GM12892 (cell line): ENCODE measurements at regions not wholly inside any gene's neighbourhood (a gene's known extent, or its start where the extent isn't known, plus 50 kb on each side); places are given as distances from the start of the nearest gene placed in this dataset.
"Not testable (repeated sequence)": the region's sequence is repeated elsewhere in the genome, so short reads cannot be mapped to it uniquely, and the experiment has no call there.

Source experiments
- DNase-seq: peaks from one replicate; pipeline ENCODE4 v3.0.0; 2011; ENCODE audit not compliant: insufficient read length
- FAIRE-seq: peaks from 2 replicates; lab custom pipeline; 2011; peaks lifted over from hg19 to GRCh38; lab: Jason Lieb, UNC
- POLR2A ChIP-seq: IDR thresholded peaks from 2 replicates; pipeline ENCODE4 v1.6.1; 2011; ENCODE audit warnings: low read depth, low read length, control low read depth
- POLR2AphosphoS5 ChIP-seq: IDR thresholded peaks from 2 replicates; pipeline ENCODE4 v1.6.1; 2011; ENCODE audit warnings: low read depth, low read length, control low read depth
- TAF1 ChIP-seq: IDR thresholded peaks from 2 replicates; pipeline ENCODE4 v1.6.1; 2011; ENCODE audit warnings: low read depth, mild to moderate bottlenecking, control low read depth, low read length, borderline replicate concordance

DNA sequence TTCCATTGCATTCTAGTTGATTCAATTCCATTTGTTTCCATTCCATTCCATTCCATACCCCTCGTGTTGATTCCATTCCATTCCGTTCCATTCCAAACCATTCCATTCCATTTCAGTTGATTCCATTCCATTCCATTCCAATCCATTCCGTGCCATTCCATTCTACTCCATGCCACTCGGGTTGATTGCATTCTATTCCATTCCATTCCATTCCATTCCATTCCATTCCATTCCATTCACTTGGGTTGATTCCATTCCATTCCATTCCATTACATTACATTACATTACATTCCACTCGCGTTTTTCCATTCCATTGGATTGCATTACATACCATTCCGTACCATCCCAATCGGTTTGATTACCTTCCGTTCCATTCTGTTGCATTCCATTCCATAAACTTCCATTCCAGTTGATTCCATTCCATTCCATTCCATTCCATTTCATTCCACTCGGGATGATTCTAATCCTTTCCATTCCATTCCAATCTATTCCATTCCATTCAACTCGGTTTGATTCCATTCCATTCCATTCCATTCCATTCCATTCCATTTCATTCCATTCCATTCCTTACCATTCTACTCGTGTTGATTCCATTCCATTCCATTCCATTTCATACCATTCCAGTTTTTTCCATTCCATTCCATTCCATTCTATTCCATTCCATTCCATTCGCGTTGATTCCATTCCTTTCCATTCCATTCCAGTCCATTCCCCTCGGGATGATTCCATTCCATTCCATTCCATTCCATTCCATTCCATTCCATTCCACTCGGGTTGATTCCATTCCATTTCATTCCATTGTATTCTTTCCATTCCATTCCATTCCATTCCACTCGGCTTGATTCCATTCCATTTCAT is 1140.4 kb downstream of the RPIA start:
- FAIRE-seq (no peak), DNase-seq (no peak)
- TF ChIP-seq TAF1 (no peak), POLR2AphosphoS5 (no peak), POLR2A (no peak)

DNA sequence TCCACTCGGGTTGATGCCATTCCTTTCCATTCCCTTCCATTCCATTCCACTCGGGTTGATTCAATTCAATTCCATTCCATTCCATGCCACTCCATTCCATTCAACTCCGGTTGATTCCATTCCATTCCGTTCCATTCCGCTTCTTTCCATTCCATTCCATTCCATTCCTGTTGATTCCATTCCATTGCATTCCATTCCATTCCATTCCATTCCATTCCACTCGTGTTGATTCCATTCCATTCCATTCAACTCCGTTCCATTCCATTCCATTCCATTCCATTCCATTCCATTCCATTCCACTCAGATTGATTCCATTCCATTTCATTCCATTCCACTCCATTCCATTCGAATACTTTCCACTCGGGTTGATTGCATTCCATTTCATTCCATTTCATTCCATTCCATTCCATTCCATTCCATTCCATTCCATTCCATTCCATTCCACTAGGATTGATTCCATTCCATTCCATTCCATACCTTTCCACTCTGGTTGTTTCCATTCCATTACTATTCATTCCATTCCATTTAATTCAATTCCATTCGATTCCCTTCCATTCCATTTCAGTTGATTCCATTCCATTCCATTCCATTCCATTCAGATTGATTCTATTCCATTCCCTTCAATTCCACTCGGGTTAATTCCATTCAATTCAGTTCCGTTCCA is 1141.8 kb downstream of the RPIA start:
- FAIRE-seq (no peak), DNase-seq (no peak)
- TF ChIP-seq POLR2A: no peak
- TF ChIP-seq TAF1: no peak
- TF ChIP-seq POLR2AphosphoS5: no peak

DNA sequence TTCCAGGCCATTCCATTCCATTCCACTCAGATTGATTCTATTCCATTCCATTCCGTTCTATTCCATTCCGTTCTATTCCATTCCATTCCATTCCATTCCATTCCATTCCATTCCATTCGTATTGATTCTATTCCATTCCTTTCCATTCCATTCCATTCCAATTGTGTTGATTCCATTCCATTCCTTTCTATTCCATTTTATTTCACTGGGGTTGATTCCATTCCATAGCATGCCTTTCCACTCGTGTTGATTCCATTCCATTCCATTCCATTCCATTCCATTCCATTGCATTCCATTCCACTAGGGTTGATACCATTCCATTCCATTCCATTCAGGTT is 1142.3 kb downstream of the RPIA start:
- FAIRE-seq (no peak), DNase-seq (no peak)
- TF ChIP-seq POLR2A (no peak), TAF1 (no peak), POLR2AphosphoS5 (no peak)

DNA sequence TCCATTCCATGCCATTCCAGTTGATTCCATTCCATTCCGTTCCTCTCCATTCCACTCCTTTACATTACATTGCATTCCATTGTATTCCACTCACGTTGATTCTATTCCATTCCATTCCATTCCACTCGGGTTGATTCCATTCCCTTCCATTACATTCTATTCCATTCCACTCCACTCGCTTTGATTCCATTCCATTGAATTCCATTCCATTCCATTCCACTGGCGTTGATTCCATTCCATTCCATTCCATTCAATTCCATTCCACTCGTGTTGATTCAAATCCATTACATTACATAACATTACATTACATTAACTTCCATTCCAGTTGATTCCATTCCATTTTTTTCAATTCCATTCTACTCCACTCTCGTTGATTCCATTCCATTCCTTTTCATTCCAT is 1142.8 kb downstream of the RPIA start:
- TF ChIP-seq TAF1: no peak
- no peak for TF ChIP-seq POLR2AphosphoS5
- no peak for TF ChIP-seq POLR2A
- FAIRE-seq (no peak), DNase-seq (no peak)

DNA sequence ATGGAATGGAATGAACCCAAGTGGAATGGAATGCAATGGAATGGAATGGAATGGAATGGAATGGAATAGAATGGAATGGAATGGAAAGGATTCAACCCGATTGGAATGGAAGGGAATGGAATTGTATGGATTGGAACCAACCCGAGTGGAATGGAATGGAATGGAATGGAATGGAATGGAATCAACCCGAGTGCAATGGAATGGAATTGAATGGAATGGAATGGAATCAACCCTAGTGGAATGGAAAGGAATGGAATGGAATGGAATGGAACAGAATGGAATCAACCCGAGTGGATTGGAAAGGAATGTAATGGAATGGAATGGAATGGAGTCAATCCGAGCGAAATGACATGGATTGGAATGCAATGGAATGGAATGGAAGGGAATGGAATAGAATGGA is 1144.9 kb downstream of the RPIA start:
- not testable (repeated sequence) for FAIRE-seq, DNase-seq

DNA sequence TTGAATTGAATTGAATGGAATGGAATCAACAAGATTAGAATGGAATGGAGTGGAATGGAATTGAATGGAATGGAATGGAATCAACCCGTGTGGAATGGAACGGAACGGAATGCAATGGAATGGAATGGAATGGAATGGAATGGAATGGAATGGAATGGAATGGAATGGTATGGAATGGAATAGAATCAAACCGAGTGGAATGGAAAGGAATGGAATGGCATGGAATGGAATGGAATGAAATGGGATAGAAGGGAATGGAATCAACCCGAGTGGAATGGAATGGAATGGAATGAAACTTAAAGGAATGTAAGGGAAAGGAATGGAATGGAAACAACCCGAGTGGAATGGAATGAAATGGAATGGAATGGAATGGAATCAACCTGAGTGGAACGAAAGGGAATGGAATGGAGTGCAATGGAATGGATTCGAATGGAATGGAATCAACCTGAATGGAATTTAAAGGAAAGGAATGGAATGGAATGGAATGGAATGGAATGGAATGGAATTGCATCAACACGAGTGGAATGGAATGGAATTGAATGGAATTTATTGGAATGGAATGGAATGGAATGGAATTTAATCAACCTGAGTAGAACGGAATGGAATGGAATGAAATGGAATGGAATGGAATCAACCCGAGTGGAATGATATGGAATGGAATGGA is 1146.6 kb downstream of the RPIA start:
- TF ChIP-seq TAF1 (no peak), POLR2A (no peak), POLR2AphosphoS5 (no peak)
- no peak for FAIRE-seq

DNA sequence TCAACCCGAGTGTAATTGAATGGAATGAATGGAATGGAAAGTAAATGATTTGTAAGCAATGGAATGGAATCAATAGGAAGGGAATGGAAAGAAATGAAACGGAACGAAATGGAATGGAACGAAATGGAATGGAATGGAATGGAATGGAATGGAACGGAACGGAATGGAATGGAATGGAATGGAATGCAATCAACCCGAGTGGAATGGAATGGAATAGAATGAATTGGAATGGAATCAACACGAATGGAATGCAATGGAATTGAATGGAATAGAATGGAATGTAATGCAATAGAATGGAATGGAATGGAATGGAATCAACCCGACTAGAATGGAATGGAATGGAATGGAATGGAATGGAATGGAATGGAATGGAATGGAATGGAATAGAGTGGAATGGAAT is 1148.7 kb downstream of the RPIA start:
- not testable (repeated sequence) for DNase-seq, FAIRE-seq

More for the DNA sequence above, 1146.6 kb downstream of the RPIA start:
- no peak for DNase-seq

DNA sequence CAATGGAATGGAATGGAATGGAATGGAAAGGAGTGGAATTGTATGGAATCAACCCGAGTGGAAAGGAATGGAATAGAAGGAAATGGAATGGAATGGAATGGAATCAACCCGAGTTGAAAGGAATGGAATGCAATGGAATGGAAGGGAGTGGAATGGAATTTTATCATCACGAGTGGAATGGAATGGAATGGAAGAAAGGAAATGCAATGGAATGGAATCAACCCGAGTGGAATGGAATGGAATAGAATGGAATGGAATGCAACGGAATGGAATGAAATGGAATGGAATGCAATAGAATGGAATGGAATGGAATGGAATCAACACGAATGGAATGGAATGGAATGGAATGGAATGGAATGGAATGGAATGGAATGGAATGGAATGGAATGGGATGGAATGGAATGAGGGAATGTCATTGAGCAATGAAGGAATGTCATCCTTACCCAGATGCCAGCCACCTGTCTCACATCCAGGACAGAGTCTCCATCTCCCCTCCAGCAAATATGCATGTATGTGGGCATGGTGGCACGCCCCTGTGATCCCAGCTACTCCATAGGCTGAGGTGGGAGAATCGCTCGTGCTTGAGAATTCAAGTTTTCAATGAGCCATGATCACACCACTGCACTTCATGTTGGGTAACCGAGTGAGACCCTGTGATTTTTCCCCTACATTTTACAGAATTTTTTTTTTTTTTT is 1149.5 kb downstream of the RPIA start:
- DNase-seq, FAIRE-seq: not testable (repeated sequence)

DNA sequence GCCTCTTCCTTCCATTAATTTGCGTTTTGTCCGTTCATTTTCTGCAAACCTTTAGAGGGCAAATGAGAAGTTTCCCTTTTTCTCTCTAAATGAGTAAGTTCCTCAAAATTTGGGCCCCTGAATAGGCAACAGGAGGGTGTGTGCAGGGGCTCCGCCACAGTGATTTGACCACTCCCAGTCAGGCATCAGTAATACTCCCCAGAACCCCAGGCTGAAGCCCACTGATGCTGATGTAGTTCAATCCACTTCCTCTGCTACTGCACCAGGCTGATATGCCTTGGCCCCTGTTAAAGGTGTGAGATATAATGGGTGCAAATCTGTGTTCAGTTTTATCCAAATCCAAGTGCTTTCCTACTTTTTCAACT is 1150.0 kb downstream of the RPIA start:
- no peak for TF ChIP-seq TAF1
- no peak for TF ChIP-seq POLR2AphosphoS5
- no peak for TF ChIP-seq POLR2A
- FAIRE-seq (no peak), DNase-seq (no peak)

DNA sequence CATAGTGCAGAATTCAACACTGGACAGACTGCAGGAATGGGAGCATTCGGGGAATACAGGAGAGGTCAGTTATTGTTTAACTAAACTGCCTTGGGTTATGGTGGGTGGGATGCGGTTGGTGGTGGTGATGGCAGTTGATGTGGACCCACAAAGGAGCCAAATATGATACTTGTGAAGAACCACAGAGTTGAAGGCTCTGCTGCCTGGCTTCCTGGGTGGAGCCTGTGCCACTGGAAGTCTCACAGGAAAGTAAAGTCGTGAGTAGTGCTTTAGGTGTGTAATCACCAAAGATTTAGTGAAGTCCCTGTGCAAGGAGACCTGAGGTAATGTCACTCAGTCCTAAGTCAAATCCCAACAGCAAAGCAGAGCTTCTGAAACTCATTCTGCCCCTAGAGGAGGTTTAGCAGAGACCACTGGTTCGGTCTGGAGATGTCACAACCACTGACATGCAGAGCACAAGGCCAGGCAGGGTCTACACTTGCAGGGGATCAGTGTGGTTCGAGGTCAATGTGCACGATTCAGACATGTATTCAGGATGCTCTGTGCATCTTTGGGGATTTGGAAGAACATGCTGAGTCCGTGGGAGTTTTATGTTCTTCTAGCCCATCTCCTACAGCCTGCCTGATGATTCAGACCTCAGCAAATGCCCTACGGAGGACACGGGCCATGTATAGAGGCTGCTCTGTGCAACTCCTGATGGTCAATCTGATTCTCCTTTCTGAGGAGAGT is 1150.9 kb downstream of the RPIA start:
- no peak for FAIRE-seq
- no peak for DNase-seq
- TF ChIP-seq TAF1 (no peak), POLR2AphosphoS5 (no peak), POLR2A (no peak)

DNA sequence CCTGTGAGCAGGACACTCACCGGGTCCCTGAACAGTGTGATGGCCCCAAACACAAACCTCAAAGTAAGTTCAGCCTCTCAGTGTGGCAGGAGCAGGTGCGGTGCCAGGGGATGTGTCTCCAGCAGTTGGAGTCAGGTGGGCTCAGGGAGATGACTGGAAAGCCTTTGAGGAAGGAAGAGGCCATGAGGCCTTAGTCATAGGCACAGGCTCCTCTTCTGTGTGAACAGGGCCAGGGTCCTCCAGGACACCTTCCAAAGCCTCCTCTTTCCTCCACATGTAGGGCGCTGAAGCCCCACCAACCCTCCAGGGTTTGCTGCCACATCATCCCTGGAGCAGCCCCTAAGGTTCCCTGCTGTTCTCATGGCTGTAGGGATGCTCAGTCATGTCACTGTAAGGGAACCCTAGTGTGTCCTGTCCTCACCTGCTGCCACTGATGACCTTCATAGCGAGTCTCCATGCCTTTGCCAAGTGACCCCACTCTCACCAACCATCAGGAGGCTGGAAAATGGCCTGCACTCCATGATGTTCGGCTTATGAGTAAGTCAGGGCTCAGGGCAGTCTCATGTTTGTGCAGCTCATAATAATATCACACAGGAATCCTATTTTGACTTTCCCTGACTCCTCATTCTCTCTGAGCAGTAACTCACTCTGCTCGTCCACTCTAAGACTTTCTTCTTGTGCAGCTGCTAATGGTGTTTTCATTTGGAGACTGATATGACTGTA is 1152.9 kb downstream of the RPIA start:
- FAIRE-seq: no peak
- no peak for TF ChIP-seq TAF1
- no peak for TF ChIP-seq POLR2A
- TF ChIP-seq POLR2AphosphoS5: no peak

More for the DNA sequence above, 1152.9 kb downstream of the RPIA start:
- no peak for DNase-seq
